Activated naive CD4-positive, alpha-beta T cell (primary cell): ENCODE measurements at regions not wholly inside any gene's neighbourhood (a gene's known extent, or its start where the extent isn't known, plus 50 kb on each side); places are given as distances from the start of the nearest gene placed in this dataset.
"Not testable (repeated sequence)": the region's sequence is repeated elsewhere in the genome, so short reads cannot be mapped to it uniquely, and the experiment has no call there.

Experiments used
- DNase-seq, 4 experiments: peaks; one replicate each; lab custom pipeline; 2025; lab: John Stamatoyannopoulos, UW

- no peak for DNase-seq
These were observed 116.1 kb downstream of the VEGFA start for GRCh38 chr6:43886067-43886461.

GRCh38 chr6:43885399-43886066, 115.5 kb downstream of the VEGFA start:
- no peak for DNase-seq

GRCh38 chr6:43884652-43885022, 114.6 kb downstream of the VEGFA start:
- DNase-seq: no peak

GRCh38 chr6:43883847-43884651, 114.0 kb downstream of the VEGFA start:
- DNase-seq: no peak

- not testable (repeated sequence) for DNase-seq
These were observed 112.9 kb downstream of the VEGFA start for GRCh38 chr6:43882690-43883448.

GRCh38 chr6:43880236-43881137, 110.5 kb downstream of the VEGFA start:
- no peak for DNase-seq

- DNase-seq: no peak
These were observed 109.7 kb downstream of the VEGFA start for GRCh38 chr6:43879722-43880121.

- no peak for DNase-seq
These were observed 108.9 kb downstream of the VEGFA start for GRCh38 chr6:43878823-43879495.

- DNase-seq: no peak
These were observed 108.2 kb downstream of the VEGFA start for GRCh38 chr6:43878127-43878634.

GRCh38 chr6:43877463-43878126, 107.6 kb downstream of the VEGFA start:
- DNase-seq: no peak

- DNase-seq: no peak
These were observed 107.0 kb downstream of the VEGFA start for GRCh38 chr6:43877036-43877435.

GRCh38 chr6:43876602-43877001, 106.6 kb downstream of the VEGFA start:
- no peak for DNase-seq

- DNase-seq: no peak
These were observed 106.0 kb downstream of the VEGFA start for GRCh38 chr6:43875849-43876572.

- DNase-seq: no peak
These were observed 105.0 kb downstream of the VEGFA start for GRCh38 chr6:43874814-43875590.

GRCh38 chr6:43873806-43874714, 104.0 kb downstream of the VEGFA start:
- no peak for DNase-seq

- DNase-seq: no peak
These were observed 101.9 kb downstream of the VEGFA start for GRCh38 chr6:43871933-43872332.

GRCh38 chr6:43871284-43871683, 101.3 kb downstream of the VEGFA start:
- no peak for DNase-seq

- no peak for DNase-seq
These were observed 100.7 kb downstream of the VEGFA start for GRCh38 chr6:43870660-43871061.
